Neuronal stem cell (in vitro differentiated cells): ENCODE measurements at regions not wholly inside any gene's neighbourhood (a gene's known extent, or its start where the extent isn't known, plus 50 kb on each side); places are given as distances from the start of the nearest gene placed in this dataset. TPM values are rescaled to one million over a fixed set of nuclear protein-coding genes. Genes with fewer than 3 reads are reported as not detected.

Experiments used
- DNase-seq: peaks from one replicate; pipeline ENCODE4 v3.0.0-alpha.2; 2013; ENCODE audit warnings: low spot score
- H2AFZ ChIP-seq: one replicate; pipeline ENCODE4 v1.6.1; 2013; ENCODE audit warnings: mild to moderate bottlenecking, low read length, inconsistent platforms
- H2AK5ac ChIP-seq: 2 replicates; pipeline ENCODE4 v1.6.1; 2013; ENCODE audit warnings: low read depth, mild to moderate bottlenecking, inconsistent platforms, low read length, moderate library complexity, mixed read lengths
- H2BK120ac ChIP-seq: 2 replicates; pipeline ENCODE4 v1.6.1; 2013; ENCODE audit warnings: low read depth, mild to moderate bottlenecking, inconsistent platforms, low read length, moderate library complexity, mixed read lengths
- H2BK12ac ChIP-seq: one replicate; pipeline ENCODE4 v1.6.1; 2013; ENCODE audit warnings: low read length, inconsistent platforms
- H2BK15ac ChIP-seq: 2 replicates; pipeline ENCODE4 v1.6.1; 2013; ENCODE audit warnings: mild to moderate bottlenecking, low read length, inconsistent platforms, mixed read lengths
- H2BK5ac ChIP-seq: one replicate; pipeline ENCODE4 v1.6.1; 2013; ENCODE audit warnings: inconsistent platforms, mild to moderate bottlenecking, low read length, moderate library complexity
- H3K14ac ChIP-seq: one replicate; pipeline ENCODE4 v1.6.1; 2013; ENCODE audit warnings: low read length, inconsistent platforms
- H3K18ac ChIP-seq: 2 replicates; pipeline ENCODE4 v1.6.1; 2013; ENCODE audit warnings: low read length, inconsistent platforms
- H3K23ac ChIP-seq: 2 replicates; pipeline ENCODE4 v1.6.1; 2013; ENCODE audit warnings: low read depth, mild to moderate bottlenecking, mixed read lengths, low read length, inconsistent platforms; ENCODE audit not compliant: poor library complexity
- H3K27ac ChIP-seq: replicated peaks from 3 replicates; pipeline ENCODE4 v1.5.1; 2013; ENCODE audit warnings: low read length, inconsistent platforms
- H3K27me3 ChIP-seq, 3 experiments: 2 replicates each; pipeline ENCODE4 v1.6.1; 2013; ENCODE audit warnings: low read length in 3 of 3, mild to moderate bottlenecking in 2 of 3, inconsistent platforms in 1 of 3, low read depth in 1 of 3, mixed read lengths in 1 of 3, moderate library complexity in 1 of 3; ENCODE audit not compliant: control insufficient read depth in 3 of 3, insufficient read depth in 3 of 3
- H3K36me3 ChIP-seq, 2 donors: replicated peaks in 1 of 2; 2 replicates each; pipeline ENCODE4 v1.6.1; 2013; ENCODE audit warnings: low read length in 2 of 2; ENCODE audit not compliant: control insufficient read depth in 2 of 2, insufficient read depth in 2 of 2
- H3K4ac ChIP-seq: 2 replicates; pipeline ENCODE4 v1.6.1; 2013; ENCODE audit warnings: inconsistent platforms, mild to moderate bottlenecking, low read length, moderate library complexity
- H3K4me1 ChIP-seq, 2 donors: 1 replicate in 1 of 2; 2 replicates in 1 of 2; pipeline ENCODE4 v1.6.1; 2013; ENCODE audit warnings: low read length in 2 of 2, low read depth in 1 of 2; ENCODE audit not compliant: control insufficient read depth in 2 of 2, insufficient read depth in 1 of 2
- H3K4me2 ChIP-seq: one replicate; pipeline ENCODE4 v1.6.1; 2013; ENCODE audit warnings: mild to moderate bottlenecking, low read length, inconsistent platforms; ENCODE audit not compliant: insufficient read depth, poor library complexity, severe bottlenecking
- H3K4me3 ChIP-seq, 2 donors: 2 replicates each; pipeline ENCODE4 v1.5.1; 2013; ENCODE audit warnings: low read length in 2 of 2, mild to moderate bottlenecking in 2 of 2, inconsistent platforms in 1 of 2, moderate library complexity in 1 of 2
- H3K79me1 ChIP-seq: one replicate; pipeline ENCODE4 v1.6.1; 2013; ENCODE audit warnings: low read depth, mild to moderate bottlenecking, inconsistent platforms, low read length, moderate library complexity
- H3K9ac ChIP-seq: one replicate; pipeline ENCODE4 v1.6.1; 2013; ENCODE audit warnings: mild to moderate bottlenecking, low read depth, low read length, inconsistent platforms; ENCODE audit not compliant: poor library complexity
- H3K9me3 ChIP-seq, 2 donors: replicated peaks in 1 of 2; 2 replicates each; pipeline versions ENCODE3 to v1.6.1; 2013; ENCODE audit warnings: low read length in 2 of 2, mild to moderate bottlenecking in 2 of 2, inconsistent platforms in 1 of 2, low read depth in 1 of 2, mixed read lengths in 1 of 2, moderate library complexity in 1 of 2; ENCODE audit not compliant: control insufficient read depth in 2 of 2, insufficient read depth in 1 of 2
- H4K8ac ChIP-seq: one replicate; pipeline ENCODE4 v1.6.1; 2013; ENCODE audit warnings: low read depth, mild to moderate bottlenecking, inconsistent platforms, low read length, moderate library complexity
- H4K91ac ChIP-seq: one replicate; pipeline ENCODE4 v1.6.1; 2013; ENCODE audit warnings: low read length, low read depth, mild to moderate bottlenecking, inconsistent platforms; ENCODE audit not compliant: poor library complexity
- WGBS, 2 donors: extraction: QIAGEN DNeasy Blood & Tissue Kit; methylation state at CpG; one replicate each; pipeline ENCODE4 v1.1.7; 2013; ENCODE audit warnings: missing lambda C conversion rate in 2 of 2, mixed read lengths in 1 of 2; ENCODE audit not compliant: insufficient read length in 2 of 2, insufficient replicate concordance in 1 of 2; ENCODE audit errors: extremely low coverage in 2 of 2; 5-methylcytosine and 5-hydroxymethylcytosine counted together
- small RNA-seq: library from polyadenylated mRNA; stranded (forward); fragments of <200 nt; extraction: miRNeasy Mini kit (QIAGEN cat#:217004); gene quantifications from one replicate; pipeline ENCODE3, GENCODE V24; 2013; ENCODE audit not compliant: insufficient read depth

- Histone ChIP-seq H3K4me3 (no peak overlapping the region), H2AK5ac (no peak overlapping the region), H4K8ac (no peak overlapping the region), H3K4me2 (no peak overlapping the region), H2BK5ac (no peak overlapping the region), H2BK120ac (no peak overlapping the region), H2BK15ac (no peak overlapping the region), H3K9ac (no peak overlapping the region), H3K4me1 (no peaks in the 10 kb centered on the region), H3K18ac (no peak overlapping the region), H3K27me3 (no peaks in the 10 kb centered on the region), H2AFZ (no peak overlapping the region), H2BK12ac (no peak overlapping the region), H3K36me3 (no peaks in the 10 kb centered on the region), H3K79me1 (no peaks in the 10 kb centered on the region), H3K4ac (no peak overlapping the region), H3K9me3 (peaks cover 0 to 6% of the 10 kb centered on the region in 2 donors), H4K91ac (no peak overlapping the region), H3K27ac (no peak overlapping the region), H3K14ac (no peak overlapping the region), H3K23ac (no peak overlapping the region)
- no peak for DNase-seq
- no CpG with 5 or more reads among the region's 4 CpGs for WGBS, 2 donors
Observed at GRCh38 chr18:55641486-55641885, 53.5 kb upstream of the TCF4 start.

Small RNA genes in the stretch of these regions (small RNA-seq; reads per million reads assigned to genes)
- not detected for gene RF00045
